SH-SY5Y (cell line): ENCODE measurements at regions not wholly inside any gene's neighbourhood (a gene's known extent, or its start where the extent isn't known, plus 50 kb on each side); places are given as distances from the start of the nearest gene placed in this dataset.

Experiments used
- GATA2 ChIP-seq: IDR thresholded peaks from 2 replicates; pipeline ENCODE4 v1.6.1; 2011; ENCODE audit warnings: mild to moderate bottlenecking, low read depth, low read length
- GATA3 ChIP-seq: IDR thresholded peaks from 2 replicates; pipeline ENCODE4 v1.6.1; 2011; ENCODE audit warnings: low read depth, mild to moderate bottlenecking, low read length, moderate library complexity

DNA sequence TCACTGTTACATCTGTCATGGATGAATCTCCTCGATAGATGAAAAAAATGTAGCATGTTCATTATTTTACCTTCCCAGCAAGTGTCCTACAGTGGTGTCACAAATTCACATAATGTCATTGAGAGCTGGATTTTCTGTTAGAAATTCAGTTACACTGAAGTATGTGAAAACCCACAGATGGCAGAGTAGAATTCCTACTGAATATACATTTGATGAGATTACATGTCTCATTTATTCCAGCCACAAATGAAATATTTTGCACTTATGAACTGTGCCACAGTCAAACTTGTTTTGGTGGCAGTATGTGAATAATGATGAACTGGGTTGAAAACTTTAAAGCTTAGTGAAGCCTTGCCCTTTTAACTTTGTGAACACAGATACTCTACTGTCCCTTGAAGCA, 301.9 kb upstream of the DPYD start:
- TF ChIP-seq GATA3 (no peak), GATA2 (no peak)
